HepG2 (cell line): ENCODE measurements at regions not wholly inside any gene's neighbourhood (a gene's known extent, or its start where the extent isn't known, plus 50 kb on each side); places are given as distances from the start of the nearest gene placed in this dataset.

Experiments used
- ATAC-seq: fragments of 200-7000 bp; cut with Tn5 transposase; 3 replicates; pipeline ENCODE4 v1.9.1; 2020; ENCODE audit warnings: mild to moderate bottlenecking, moderate library complexity
- BruUV-seq: library from RNA; stranded (reverse); fragments of 400-500 nt; replicated peaks from 2 replicates; lab custom pipeline; 2021; lab: Mats Ljungman, UMichigan
- CTCF ChIA-PET: fragments of 300-600 bp; formaldehyde crosslinking; extraction: SDS; loops from one replicate; lab custom pipeline; 2021; ENCODE audit warnings: low total read pairs, inconsistent platforms, low intra/inter-chr PET ratio; lab: Yijun Ruan, JAX
- POLR2A ChIA-PET: fragments of 350-600 bp; sonication (Branson Sonifier 250); formaldehyde crosslinking; loops from one replicate; lab custom pipeline; 2020; ENCODE audit warnings: antibody characterized with exemption, inconsistent platforms; lab: Yijun Ruan, JAX
- DNase-seq: peaks from one replicate; pipeline ENCODE4 v3.0.0-alpha.2; 2015; ENCODE audit warnings: low spot score
- FAIRE-seq: peaks from 3 replicates; lab custom pipeline; 2011; peaks lifted over from hg19 to GRCh38; lab: Jason Lieb, UNC
- H2AFZ ChIP-seq: one replicate; pipeline ENCODE4 v1.6.1; 2011; ENCODE audit warnings: low read length, inconsistent platforms
- H3K27ac ChIP-seq: fragments of 300-600 bp; 3 replicates; pipeline ENCODE4 v1.8.0; 2011; ENCODE audit warnings: mixed run types, mild to moderate bottlenecking, mixed read lengths, low read length, inconsistent platforms; ENCODE audit not compliant: insufficient read depth; ENCODE audit errors: extremely low read length
- H3K27me3 ChIP-seq, 2 experiments: fragments of 200-600 bp in 1 of 2; 2 replicates in 1 of 2; 3 replicates in 1 of 2; pipeline versions ENCODE4 v1.6.0 to v1.8.0; 2011; ENCODE audit warnings: low read length in 2 of 2, mild to moderate bottlenecking in 2 of 2, moderate library complexity in 2 of 2, inconsistent platforms in 1 of 2; ENCODE audit not compliant: insufficient read depth in 2 of 2, control insufficient read depth in 1 of 2
- H3K36me3 ChIP-seq, 2 experiments: fragments of 200-600 bp in 1 of 2; replicated peaks in 1 of 2; 2 replicates in 1 of 2; 3 replicates in 1 of 2; pipeline versions ENCODE4 v1.5.1 to v1.8.0; 2011; ENCODE audit warnings: low read length in 2 of 2, inconsistent platforms in 1 of 2; ENCODE audit not compliant: insufficient read depth in 2 of 2, control insufficient read depth in 1 of 2
- H3K4me1 ChIP-seq: 2 replicates; pipeline ENCODE4 v1.5.1; 2012; ENCODE audit warnings: low read length, inconsistent platforms; ENCODE audit not compliant: insufficient read depth
- H3K4me2 ChIP-seq: 2 replicates; pipeline ENCODE4 v1.6.0; 2011; ENCODE audit warnings: low read depth, low read length, inconsistent platforms
- H3K4me3 ChIP-seq, 3 experiments: fragments of 200-600 bp in 1 of 3; sonication (generic), shearing (Covaris generic) in 1 of 3; replicated peaks in 1 of 3; 2 replicates each; pipeline ENCODE4 v1.5.1; 2011 to 2016; ENCODE audit warnings: low read length in 3 of 3, inconsistent platforms in 2 of 3, low read depth in 2 of 3, mild to moderate bottlenecking in 2 of 3, control low read depth in 1 of 3, mixed read lengths in 1 of 3; ENCODE audit not compliant: insufficient read depth in 1 of 3
- H3K79me2 ChIP-seq: one replicate; pipeline ENCODE4 v1.6.1; 2011; ENCODE audit warnings: low read length, inconsistent platforms; ENCODE audit not compliant: insufficient read depth
- H3K9ac ChIP-seq: 2 replicates; pipeline ENCODE4 v1.6.0; 2011; ENCODE audit warnings: mild to moderate bottlenecking, low read depth, low read length, inconsistent platforms; ENCODE audit not compliant: insufficient read depth
- H3K9me3 ChIP-seq: 2 replicates; pipeline ENCODE4 v1.5.1; 2012; ENCODE audit warnings: mild to moderate bottlenecking, low read length
- H4K20me1 ChIP-seq: 2 replicates; pipeline ENCODE4 v1.6.0; 2011; ENCODE audit warnings: inconsistent platforms, mild to moderate bottlenecking, low read length, moderate library complexity; ENCODE audit not compliant: insufficient read depth
- BORCS8-MEF2B ChIP-seq: sonication (generic); formaldehyde crosslinking; IDR thresholded peaks from 2 replicates; pipeline ENCODE4 v1.8.0; 2022; ENCODE audit warnings: mild to moderate bottlenecking, missing genetic modification reagents
- ELF4 ChIP-seq: sonication (generic); formaldehyde crosslinking; IDR thresholded peaks from 2 replicates; pipeline ENCODE4 v1.5.0; 2020; ENCODE audit warnings: missing genetic modification reagents, mild to moderate bottlenecking, moderate library complexity, borderline replicate concordance
- HNRNPL ChIP-seq: fragments of 200-400 bp; formaldehyde crosslinking; IDR thresholded peaks from 2 replicates; pipeline ENCODE4 v1.6.1; 2017; ENCODE audit warnings: mild to moderate bottlenecking, low read depth, low read length
- NFE2 ChIP-seq: sonication (generic); formaldehyde crosslinking; IDR thresholded peaks from 2 replicates; pipeline ENCODE4 v1.4.0; 2020; ENCODE audit warnings: missing genetic modification reagents
- NFKB2 ChIP-seq: sonication (generic); formaldehyde crosslinking; IDR thresholded peaks from 2 replicates; pipeline ENCODE4 v1.4.0; 2020; ENCODE audit warnings: missing genetic modification reagents, borderline replicate concordance
- REST ChIP-seq, 2 experiments: IDR thresholded peaks; 2 replicates each; pipeline ENCODE4 v1.6.1; 2011 to 2012; ENCODE audit warnings: low read length in 2 of 2, borderline replicate concordance in 1 of 2, low read depth in 1 of 2, mild to moderate bottlenecking in 1 of 2, moderate library complexity in 1 of 2
- TEF ChIP-seq: sonication (generic); formaldehyde crosslinking; IDR thresholded peaks from 2 replicates; pipeline ENCODE4 v1.5.0; 2020; ENCODE audit warnings: missing genetic modification reagents
- TFDP1 ChIP-seq: IDR thresholded peaks from 2 replicates; pipeline ENCODE4 v1.6.1; 2016; ENCODE audit warnings: missing compliant biosample characterization, missing genetic modification reagents, borderline replicate concordance
- ZBTB34 ChIP-seq: sonication (generic); formaldehyde crosslinking; IDR thresholded peaks from 2 replicates; pipeline ENCODE4 v1.8.0; 2022; ENCODE audit warnings: mild to moderate bottlenecking, missing genetic modification reagents
- ZBTB49 ChIP-seq: sonication (generic); formaldehyde crosslinking; IDR thresholded peaks from 2 replicates; pipeline ENCODE4 v1.4.0; 2020; ENCODE audit warnings: missing genetic modification reagents, borderline replicate concordance
- ZNF160 ChIP-seq: sonication (generic); formaldehyde crosslinking; IDR thresholded peaks from 2 replicates; pipeline ENCODE4 v1.8.0; 2022; ENCODE audit warnings: mild to moderate bottlenecking, inconsistent platforms, missing genetic modification reagents
- ZNF17 ChIP-seq: sonication (generic); formaldehyde crosslinking; IDR thresholded peaks from 2 replicates; pipeline ENCODE4 v1.5.0; 2020; ENCODE audit warnings: mild to moderate bottlenecking, missing genetic modification reagents
- ZNF432 ChIP-seq: sonication (generic); formaldehyde crosslinking; IDR thresholded peaks from 2 replicates; pipeline ENCODE4 v1.5.0; 2020; ENCODE audit warnings: missing genetic modification reagents, mild to moderate bottlenecking, borderline replicate concordance
- ZNF484 ChIP-seq: sonication (generic); formaldehyde crosslinking; IDR thresholded peaks from 2 replicates; pipeline ENCODE4 v1.5.1; 2020; ENCODE audit warnings: mild to moderate bottlenecking, low read depth, missing genetic modification reagents, borderline replicate concordance
- ZNF660 ChIP-seq: sonication (generic); formaldehyde crosslinking; IDR thresholded peaks from 2 replicates; pipeline ENCODE4 v1.5.1; 2020; ENCODE audit warnings: mild to moderate bottlenecking, low read depth, missing genetic modification reagents, borderline replicate concordance
- ZSCAN22 ChIP-seq: sonication (generic); formaldehyde crosslinking; IDR thresholded peaks from 2 replicates; pipeline ENCODE4 v1.4.0; 2020; ENCODE audit warnings: mild to moderate bottlenecking, missing genetic modification reagents
- WGBS: methylation state at CpG from one replicate; pipeline ENCODE4 v1.1.6; 2017; ENCODE audit warnings: low lambda C conversion rate; 5-methylcytosine and 5-hydroxymethylcytosine counted together
- in situ Hi-C: cut with HindIII; loops from 2 replicates; pipeline ENCODE4 v1.10.0; 2017; ENCODE audit warnings: low pct_unique_long_range_greater_than_20kb; ENCODE audit not compliant: extremely low pct_ligation_motif_present
- intact Hi-C: fragments of 100-400 bp; cut with micrococcal nuclease; formaldehyde crosslinking; loops from one replicate; pipeline ENCODE4 v1.10.0; 2022; ENCODE audit not compliant: unreplicated experiment

- DNase-seq, result no peak
- H3K4me2 ChIP-seq, result no peak overlapping the region
- no peak overlapping the region for H3K27ac ChIP-seq
- no peak for FAIRE-seq
- H3K9me3 ChIP-seq, result no peaks in the 10 kb centered on the region
- ChIA-PET POLR2A (interaction anchor here (4.1 kb wide), 1 partner anchor 11 kb away, joined by 36 read pairs; no protein-coding TSS in a partner anchor), CTCF (no interaction called here)
- 54% methylated on average over 4 of the region's 4 CpGs for WGBS
- no peaks in the 10 kb centered on the region for H4K20me1 ChIP-seq
- BruUV-seq, result no TSS peak
- in situ Hi-C loops, result no loop called here
- H3K4me1 ChIP-seq, result peaks cover 20% of the 10 kb centered on the region
- H3K4me3 ChIP-seq, result no peak overlapping the region
- no peak overlapping the region for H2AFZ ChIP-seq
- intact Hi-C loops, result no loop called here
- H3K36me3 ChIP-seq, result no peaks in the 10 kb centered on the region
- no peaks in the 10 kb centered on the region for H3K79me2 ChIP-seq
- H3K9ac ChIP-seq, result no peak overlapping the region
- H3K27me3 ChIP-seq, result no peaks in the 10 kb centered on the region
- no peak; the same call in 2 of the 3 replicates for ATAC-seq
- TF ChIP-seq BORCS8-MEF2B (no peak), ZNF17 (CRISPR knock-in tag) (no peak), HNRNPL (no peak), ELF4 (CRISPR knock-in tag) (no peak), NFE2 (CRISPR knock-in tag) (no peak), NFKB2 (no peak), ZBTB34 (CRISPR knock-in tag) (no peak), REST (IDR thresholded peaks at IDR 0.05; ENCODE audit: borderline replicate concordance in 1 of 2, low read depth in 1 of 2, low read length in 2 of 2) (no peak), ZBTB49 (CRISPR knock-in tag) (no peak), ZNF160 (CRISPR knock-in tag) (no peak), ZNF484 (no peak), TEF (CRISPR knock-in tag) (no peak), ZNF432 (CRISPR knock-in tag) (no peak), ZSCAN22 (CRISPR knock-in tag) (no peak), ZNF660 (CRISPR knock-in tag) (no peak), TFDP1 (CRISPR knock-in tag) (no peak)
These were observed 125.3 kb upstream of the ABCA1 start for GRCh38 chr9:105053209-105053652.
